ENCODE measurements at regions not wholly inside any gene's neighbourhood (a gene's known extent, or its start where the extent isn't known, plus 50 kb on each side); places are given as distances from the start of the nearest gene placed in this dataset.
A peak's percentile ranks its signal among the peaks of the same experiment; 100 is the strongest.

GRCh38 chr12:34208331-34209258, 186.3 kb downstream of the ALG10 start:
- H3K9me2 ChIP-seq (ENCODE audit: insufficient read depth): no peaks in the 10 kb centered on the region
- no peaks in the 10 kb centered on the region for H3K79me2 ChIP-seq (ENCODE audit: low read depth)
- H2AFZ ChIP-seq: no peak overlapping the region
- DNase-seq: no peak
- H3K36me3 ChIP-seq (ENCODE audit: low read depth): no peaks in the 10 kb centered on the region
- H3K27me3 ChIP-seq (ENCODE audit: insufficient read depth, low read depth): peaks cover 28% of the 10 kb centered on the region
- H3K27ac ChIP-seq: no peak overlapping the region
- no peaks in the 10 kb centered on the region for H3K9me3 ChIP-seq (ENCODE audit: insufficient read depth, low read depth)
- CTCF ChIA-PET: no interaction called here
- intact Hi-C loops (cut with micrococcal nuclease; ENCODE audit: unreplicated experiment): no loop called here
- TF ChIP-seq EZH2 (IDR thresholded peaks at IDR 0.05; ENCODE audit: low read depth) (no peak), CTCF (conservative IDR thresholded peaks at IDR 0.05) (no peak)
- H3K4me3 ChIP-seq: no peak overlapping the region
- no peaks in the 10 kb centered on the region for H4K20me1 ChIP-seq (ENCODE audit: insufficient read depth)
- no peaks in the 10 kb centered on the region for H3K4me1 ChIP-seq (replicated peaks; ENCODE audit: insufficient read depth)
- no peaks in the 10 kb centered on the region for H3F3A ChIP-seq (ENCODE audit: insufficient read depth, low read depth)
- no TSS peak for BruUV-seq (replicated peaks)
- H3K4me2 ChIP-seq: no peak overlapping the region
- POLR2A ChIA-PET (ENCODE audit: unreplicated experiment): no interaction called here

- H4K20me1 ChIP-seq (ENCODE audit: insufficient read depth): no peaks in the 10 kb centered on the region
- no peak overlapping the region for H3K4me3 ChIP-seq
- intact Hi-C loops (cut with micrococcal nuclease; ENCODE audit: unreplicated experiment): no loop called here
- no peak for DNase-seq
- no peaks in the 10 kb centered on the region for H3K9me2 ChIP-seq (ENCODE audit: insufficient read depth)
- no peaks in the 10 kb centered on the region for H3K36me3 ChIP-seq (ENCODE audit: low read depth)
- H3K27ac ChIP-seq: no peak overlapping the region
- TF ChIP-seq CTCF (conservative IDR thresholded peaks at IDR 0.05) (no peak), EZH2 (IDR thresholded peaks at IDR 0.05; ENCODE audit: low read depth) (no peak)
- H2AFZ ChIP-seq: no peak overlapping the region
- H3K79me2 ChIP-seq (ENCODE audit: low read depth): no peaks in the 10 kb centered on the region
- H3K9me3 ChIP-seq (ENCODE audit: insufficient read depth, low read depth): no peaks in the 10 kb centered on the region
- no peaks in the 10 kb centered on the region for H3F3A ChIP-seq (ENCODE audit: insufficient read depth, low read depth)
- H3K4me2 ChIP-seq: no peak overlapping the region
- BruUV-seq (replicated peaks): no TSS peak
- POLR2A ChIA-PET (ENCODE audit: unreplicated experiment): no interaction called here
- H3K27me3 ChIP-seq (ENCODE audit: insufficient read depth, low read depth): peaks cover 28% of the 10 kb centered on the region
- no peaks in the 10 kb centered on the region for H3K4me1 ChIP-seq (replicated peaks; ENCODE audit: insufficient read depth)
- CTCF ChIA-PET: no interaction called here
These were observed 187.1 kb downstream of the ALG10 start for GRCh38 chr12:34209259-34209835.

GRCh38 chr12:34210183-34210582, 187.9 kb downstream of the ALG10 start:
- Histone ChIP-seq H3K4me1 (replicated peaks; ENCODE audit: insufficient read depth) (no peaks in the 10 kb centered on the region), H3K9me3 (ENCODE audit: insufficient read depth, low read depth) (no peaks in the 10 kb centered on the region), H3K27ac (no peak overlapping the region), H4K20me1 (ENCODE audit: insufficient read depth) (no peaks in the 10 kb centered on the region), H3K27me3 (ENCODE audit: insufficient read depth, low read depth) (peaks cover 28% of the 10 kb centered on the region), H3F3A (ENCODE audit: insufficient read depth, low read depth) (no peaks in the 10 kb centered on the region), H3K9me2 (ENCODE audit: insufficient read depth) (no peaks in the 10 kb centered on the region), H3K36me3 (ENCODE audit: low read depth) (no peaks in the 10 kb centered on the region), H3K79me2 (ENCODE audit: low read depth) (no peaks in the 10 kb centered on the region), H3K4me2 (no peak overlapping the region), H2AFZ (0 out of 2 replicates have a peak overlapping the region, but pooled peaks have one; percentile 28), H3K4me3 (no peak overlapping the region)
- no peak for TF ChIP-seq CTCF (conservative IDR thresholded peaks at IDR 0.05)
- TF ChIP-seq EZH2 (IDR thresholded peaks at IDR 0.05; ENCODE audit: low read depth): no peak
- POLR2A ChIA-PET (ENCODE audit: unreplicated experiment): no interaction called here
- intact Hi-C loops (cut with micrococcal nuclease; ENCODE audit: unreplicated experiment): no loop called here
- BruUV-seq (replicated peaks): no TSS peak
- no peak for DNase-seq
- CTCF ChIA-PET: no interaction called here
